Keratinocyte (primary cell): ENCODE measurements at regions not wholly inside any gene's neighbourhood (a gene's known extent, or its start where the extent isn't known, plus 50 kb on each side); places are given as distances from the start of the nearest gene placed in this dataset.
"Not testable (repeated sequence)": the region's sequence is repeated elsewhere in the genome, so short reads cannot be mapped to it uniquely, and the experiment has no call there.

Source experiments
- EZH2 ChIP-seq: IDR thresholded peaks from one replicate; pipeline ENCODE4 v1.6.1; 2012; ENCODE audit warnings: inconsistent platforms, mild to moderate bottlenecking, low read length, moderate library complexity
- TF ChIP-seq, protein P1 (sequence below), 3 experiments: IDR thresholded peaks in 1 of 3; conservative IDR thresholded peaks in 1 of 3; optimal IDR thresholded peaks in 1 of 3; 2 replicates in 2 of 3; 3 replicates in 1 of 3; pipeline versions ENCODE3 to v1.5.1; 2011; ENCODE audit warnings: low read length in 3 of 3, mild to moderate bottlenecking in 3 of 3, moderate library complexity in 2 of 3, control low read depth in 1 of 3, inconsistent platforms in 1 of 3; ENCODE audit not compliant: insufficient read depth in 2 of 3; ENCODE audit errors: extremely low read depth in 1 of 3

GRCh38 chr1:187616830-187617229, 788.1 kb downstream of the PLA2G4A start:
- TF ChIP-seq, protein P1, sequence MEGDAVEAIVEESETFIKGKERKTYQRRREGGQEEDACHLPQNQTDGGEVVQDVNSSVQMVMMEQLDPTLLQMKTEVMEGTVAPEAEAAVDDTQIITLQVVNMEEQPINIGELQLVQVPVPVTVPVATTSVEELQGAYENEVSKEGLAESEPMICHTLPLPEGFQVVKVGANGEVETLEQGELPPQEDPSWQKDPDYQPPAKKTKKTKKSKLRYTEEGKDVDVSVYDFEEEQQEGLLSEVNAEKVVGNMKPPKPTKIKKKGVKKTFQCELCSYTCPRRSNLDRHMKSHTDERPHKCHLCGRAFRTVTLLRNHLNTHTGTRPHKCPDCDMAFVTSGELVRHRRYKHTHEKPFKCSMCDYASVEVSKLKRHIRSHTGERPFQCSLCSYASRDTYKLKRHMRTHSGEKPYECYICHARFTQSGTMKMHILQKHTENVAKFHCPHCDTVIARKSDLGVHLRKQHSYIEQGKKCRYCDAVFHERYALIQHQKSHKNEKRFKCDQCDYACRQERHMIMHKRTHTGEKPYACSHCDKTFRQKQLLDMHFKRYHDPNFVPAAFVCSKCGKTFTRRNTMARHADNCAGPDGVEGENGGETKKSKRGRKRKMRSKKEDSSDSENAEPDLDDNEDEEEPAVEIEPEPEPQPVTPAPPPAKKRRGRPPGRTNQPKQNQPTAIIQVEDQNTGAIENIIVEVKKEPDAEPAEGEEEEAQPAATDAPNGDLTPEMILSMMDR (optimal IDR thresholded peaks at IDR 0.05 in 1 of 3, IDR thresholded peaks at IDR 0.05 in 1 of 3, conservative IDR thresholded peaks at IDR 0.05 in 1 of 3; ENCODE audit: extremely low read depth in 1 of 3, insufficient read depth in 2 of 3, low read length in 3 of 3): not testable (repeated sequence)
- TF ChIP-seq EZH2: not testable (repeated sequence)
